ENCODE measurements at regions not wholly inside any gene's neighbourhood (a gene's known extent, or its start where the extent isn't known, plus 50 kb on each side); places are given as distances from the start of the nearest gene placed in this dataset.

GRCh38 chr9:115593587-115594091 is 475.7 kb upstream of the TNC start:
- ATAC-seq (ENCODE audit: low read depth) (no peak), DNase-seq (ENCODE audit: low spot score) (no peak)
- Histone ChIP-seq H3K9me3 (ENCODE audit: severe bottlenecking) (no peaks in the 10 kb centered on the region), H3K27me3 (ENCODE audit: insufficient read depth, poor library complexity, severe bottlenecking) (no peaks in the 10 kb centered on the region), H3K27ac (ENCODE audit: poor library complexity, severe bottlenecking) (no peak overlapping the region), H3K4me3 (ENCODE audit: severe bottlenecking) (no peak overlapping the region), H3K4me1 (ENCODE audit: insufficient read depth, poor library complexity, severe bottlenecking) (peaks cover 31% of the 10 kb centered on the region), H3K36me3 (ENCODE audit: low read depth) (no peaks in the 10 kb centered on the region)
- TF ChIP-seq CTCF (IDR thresholded peaks at IDR 0.05; ENCODE audit: poor library complexity, severe bottlenecking), result peak; percentile 91

- H3K36me3 ChIP-seq (ENCODE audit: low read depth), result no peaks in the 10 kb centered on the region
- DNase-seq (ENCODE audit: low spot score) (no peak), ATAC-seq (ENCODE audit: low read depth) (no peak)
- H3K4me1 ChIP-seq (ENCODE audit: insufficient read depth, poor library complexity, severe bottlenecking), result peaks cover 30% of the 10 kb centered on the region
- H3K27me3 ChIP-seq (ENCODE audit: insufficient read depth, poor library complexity, severe bottlenecking), result no peaks in the 10 kb centered on the region
- no peaks in the 10 kb centered on the region for H3K9me3 ChIP-seq (ENCODE audit: severe bottlenecking)
- TF ChIP-seq CTCF (IDR thresholded peaks at IDR 0.05; ENCODE audit: poor library complexity, severe bottlenecking), result no peak
- H3K4me3 ChIP-seq (ENCODE audit: severe bottlenecking), result no peak overlapping the region
- H3K27ac ChIP-seq (ENCODE audit: poor library complexity, severe bottlenecking), result no peak overlapping the region
Measured at GRCh38 chr9:115594557-115594956, 476.6 kb upstream of the TNC start.

- no peak for DNase-seq (ENCODE audit: low spot score)
- TF ChIP-seq CTCF (IDR thresholded peaks at IDR 0.05; ENCODE audit: poor library complexity, severe bottlenecking), result no peak
- Histone ChIP-seq H3K4me1 (ENCODE audit: insufficient read depth, poor library complexity, severe bottlenecking) (peaks cover 18% of the 10 kb centered on the region), H3K9me3 (ENCODE audit: severe bottlenecking) (no peaks in the 10 kb centered on the region), H3K36me3 (ENCODE audit: low read depth) (no peaks in the 10 kb centered on the region), H3K27ac (ENCODE audit: poor library complexity, severe bottlenecking) (no peak overlapping the region), H3K4me3 (ENCODE audit: severe bottlenecking) (no peak overlapping the region), H3K27me3 (ENCODE audit: insufficient read depth, poor library complexity, severe bottlenecking) (no peaks in the 10 kb centered on the region)
- no peak for ATAC-seq (ENCODE audit: low read depth)
Measured at GRCh38 chr9:115596021-115596745, 478.2 kb upstream of the TNC start.

- Histone ChIP-seq H3K9me3 (ENCODE audit: severe bottlenecking) (no peaks in the 10 kb centered on the region), H3K36me3 (ENCODE audit: low read depth) (no peaks in the 10 kb centered on the region), H3K4me1 (ENCODE audit: insufficient read depth, poor library complexity, severe bottlenecking) (peaks cover 17% of the 10 kb centered on the region), H3K27me3 (ENCODE audit: insufficient read depth, poor library complexity, severe bottlenecking) (no peaks in the 10 kb centered on the region), H3K27ac (ENCODE audit: poor library complexity, severe bottlenecking) (no peak overlapping the region), H3K4me3 (ENCODE audit: severe bottlenecking) (no peak overlapping the region)
- ATAC-seq (ENCODE audit: low read depth) (no peak), DNase-seq (ENCODE audit: low spot score) (no peak)
- no peak for TF ChIP-seq CTCF (IDR thresholded peaks at IDR 0.05; ENCODE audit: poor library complexity, severe bottlenecking)
Measured at GRCh38 chr9:115596746-115597080, 478.8 kb upstream of the TNC start.

GRCh38 chr9:115597330-115597895 is 479.5 kb upstream of the TNC start:
- no peak for DNase-seq (ENCODE audit: low spot score)
- no peak for ATAC-seq (ENCODE audit: low read depth)
- Histone ChIP-seq H3K36me3 (ENCODE audit: low read depth) (no peaks in the 10 kb centered on the region), H3K27ac (ENCODE audit: poor library complexity, severe bottlenecking) (no peak overlapping the region), H3K4me1 (ENCODE audit: insufficient read depth, poor library complexity, severe bottlenecking) (peaks cover 10% of the 10 kb centered on the region), H3K4me3 (ENCODE audit: severe bottlenecking) (no peak overlapping the region), H3K27me3 (ENCODE audit: insufficient read depth, poor library complexity, severe bottlenecking) (no peaks in the 10 kb centered on the region), H3K9me3 (ENCODE audit: severe bottlenecking) (no peaks in the 10 kb centered on the region)
- no peak for TF ChIP-seq CTCF (IDR thresholded peaks at IDR 0.05; ENCODE audit: poor library complexity, severe bottlenecking)
